ENCODE measurements at regions not wholly inside any gene's neighbourhood (a gene's known extent, or its start where the extent isn't known, plus 50 kb on each side); places are given as distances from the start of the nearest gene placed in this dataset.

GRCh38 chr3:56923526-56924224 is 121.9 kb upstream of the ARHGEF3 start:
- DNase-seq: no peak

- no peak for DNase-seq
Measured at GRCh38 chr3:56921573-56922453, 120.1 kb upstream of the ARHGEF3 start.

- DNase-seq: no peak
Measured at GRCh38 chr3:56919797-56920195, 118.0 kb upstream of the ARHGEF3 start.

- no peak for DNase-seq
Measured at GRCh38 chr3:56919137-56919796, 117.5 kb upstream of the ARHGEF3 start.

- no peak for DNase-seq
Measured at GRCh38 chr3:56918111-56918568, 116.4 kb upstream of the ARHGEF3 start.

- no peak for DNase-seq
Measured at GRCh38 chr3:56917361-56918110, 115.8 kb upstream of the ARHGEF3 start.

GRCh38 chr3:56916716-56917360 is 115.1 kb upstream of the ARHGEF3 start:
- no peak for DNase-seq

- no peak for DNase-seq
Measured at GRCh38 chr3:56915966-56916586, 114.3 kb upstream of the ARHGEF3 start.

GRCh38 chr3:56914646-56915045 is 112.9 kb upstream of the ARHGEF3 start:
- DNase-seq: no peak

- no peak for DNase-seq
Measured at GRCh38 chr3:56911363-56911762, 109.6 kb upstream of the ARHGEF3 start.

GRCh38 chr3:56909349-56909748 is 107.6 kb upstream of the ARHGEF3 start:
- no peak for DNase-seq

- no peak for DNase-seq
Measured at GRCh38 chr3:56908004-56908403, 106.3 kb upstream of the ARHGEF3 start.

GRCh38 chr3:56904552-56905215 is 102.9 kb upstream of the ARHGEF3 start:
- no peak for DNase-seq

GRCh38 chr3:56903231-56903782 is 101.6 kb upstream of the ARHGEF3 start:
- DNase-seq: no peak

- no peak for DNase-seq
Measured at GRCh38 chr3:56902468-56903160, 100.9 kb upstream of the ARHGEF3 start.

- no peak for DNase-seq
Measured at GRCh38 chr3:56900801-56901200, 99.1 kb upstream of the ARHGEF3 start.

GRCh38 chr3:56899851-56900250 is 98.1 kb upstream of the ARHGEF3 start:
- DNase-seq: no peak

GRCh38 chr3:56899078-56899477 is 97.3 kb upstream of the ARHGEF3 start:
- DNase-seq: no peak

- no peak for DNase-seq
Measured at GRCh38 chr3:56896357-56896756, 94.6 kb upstream of the ARHGEF3 start.

- DNase-seq: no peak
Measured at GRCh38 chr3:56894881-56895431, 93.2 kb upstream of the ARHGEF3 start.
